IMR-90 (cell line): ENCODE measurements at regions not wholly inside any gene's neighbourhood (a gene's known extent, or its start where the extent isn't known, plus 50 kb on each side); places are given as distances from the start of the nearest gene placed in this dataset.

ENCODE experiments used
- ATAC-seq: fragments of 200-7000 bp; cut with Tn5 transposase; 2 replicates; pipeline ENCODE4 v1.9.1; 2020; ENCODE audit warnings: low read depth, mild to moderate bottlenecking, moderate library complexity
- BruUV-seq: library from RNA; stranded (reverse); fragments of 400-500 nt; replicated peaks from 2 replicates; lab custom pipeline; 2021; lab: Mats Ljungman, UMichigan
- CTCF ChIA-PET: fragments of 300-600 bp; formaldehyde crosslinking; extraction: SDS; loops from one replicate; lab custom pipeline; 2021; ENCODE audit warnings: antibody characterized with exemption; lab: Yijun Ruan, JAX
- POLR2A ChIA-PET: fragments of 300-600 bp; sonication (Branson Sonifier 250); formaldehyde crosslinking; loops from one replicate; lab custom pipeline; 2022; ENCODE audit warnings: antibody characterized with exemption; ENCODE audit not compliant: unreplicated experiment; lab: Charles Lee
- DNase-seq: peaks from one replicate; pipeline ENCODE4 v3.0.0; 2013
- H2AFZ ChIP-seq: replicated peaks from 2 replicates; pipeline ENCODE3; 2013; ENCODE audit warnings: low read length, mild to moderate bottlenecking; ENCODE audit not compliant: poor library complexity
- H2AK5ac ChIP-seq: 2 replicates; pipeline ENCODE4 v1.6.1; 2013; ENCODE audit warnings: low read depth, low read length, inconsistent platforms
- H2AK9ac ChIP-seq: replicated peaks from 2 replicates; pipeline ENCODE3; 2013; ENCODE audit warnings: mild to moderate bottlenecking, low read depth, low read length, moderate library complexity; ENCODE audit not compliant: poor library complexity
- H2BK120ac ChIP-seq: 2 replicates; pipeline ENCODE4 v1.6.1; 2013; ENCODE audit warnings: low read depth, low read length, inconsistent platforms
- H2BK15ac ChIP-seq: 3 replicates; pipeline ENCODE4 v1.6.1; 2013; ENCODE audit warnings: low read depth, low read length, inconsistent platforms
- H2BK20ac ChIP-seq: 2 replicates; pipeline ENCODE4 v1.6.1; 2013; ENCODE audit warnings: low read depth, mild to moderate bottlenecking, inconsistent platforms, low read length, moderate library complexity
- H2BK5ac ChIP-seq: 2 replicates; pipeline ENCODE4 v1.6.1; 2013; ENCODE audit warnings: mild to moderate bottlenecking, low read depth, low read length, inconsistent platforms; ENCODE audit not compliant: poor library complexity, severe bottlenecking
- H3K14ac ChIP-seq: replicated peaks from 2 replicates; pipeline ENCODE4 v1.6.1; 2013; ENCODE audit warnings: low read depth, low read length, inconsistent platforms
- H3K18ac ChIP-seq: 2 replicates; pipeline ENCODE4 v1.6.1; 2013; ENCODE audit warnings: low read depth, low read length, control low read depth
- H3K23ac ChIP-seq: 2 replicates; pipeline ENCODE4 v1.6.1; 2013; ENCODE audit warnings: low read depth, low read length, inconsistent platforms
- H3K27ac ChIP-seq: 2 replicates; pipeline ENCODE4 v1.5.1; 2013; ENCODE audit warnings: mild to moderate bottlenecking, control low read depth, low read length; ENCODE audit not compliant: insufficient read depth
- H3K27me3 ChIP-seq: 2 replicates; pipeline ENCODE4 v1.6.1; 2013; ENCODE audit warnings: low read length; ENCODE audit not compliant: control insufficient read depth, insufficient read depth
- H3K36me3 ChIP-seq: 2 replicates; pipeline ENCODE4 v1.6.1; 2013; ENCODE audit warnings: low read length, mixed read lengths; ENCODE audit not compliant: control insufficient read depth, insufficient read depth
- H3K4ac ChIP-seq: 2 replicates; pipeline ENCODE4 v1.6.1; 2013; ENCODE audit warnings: low read depth, low read length, inconsistent platforms
- H3K4me1 ChIP-seq: 2 replicates; pipeline ENCODE4 v1.6.1; 2013; ENCODE audit warnings: low read length, mixed read lengths; ENCODE audit not compliant: control insufficient read depth, insufficient read depth
- H3K4me2 ChIP-seq: 2 replicates; pipeline ENCODE4 v1.6.1; 2013; ENCODE audit warnings: low read depth, mild to moderate bottlenecking, control low read depth, low read length, moderate library complexity
- H3K4me3 ChIP-seq: 2 replicates; pipeline ENCODE4 v1.5.1; 2013; ENCODE audit warnings: low read depth, mild to moderate bottlenecking, control low read depth, low read length, moderate library complexity; ENCODE audit not compliant: insufficient read depth
- H3K56ac ChIP-seq: 2 replicates; pipeline ENCODE4 v1.6.1; 2013; ENCODE audit warnings: low read length, inconsistent platforms; ENCODE audit not compliant: insufficient read depth; ENCODE audit errors: extremely low read depth
- H3K79me1 ChIP-seq, 2 experiments: 2 replicates each; pipeline ENCODE4 v1.6.1; 2013; ENCODE audit warnings: low read length in 2 of 2, inconsistent platforms in 1 of 2, low read depth in 1 of 2
- H3K9ac ChIP-seq: 2 replicates; pipeline ENCODE4 v1.6.1; 2013; ENCODE audit warnings: low read depth, low read length, control low read depth
- H3K9me1 ChIP-seq: 2 replicates; pipeline ENCODE4 v1.6.1; 2013; ENCODE audit warnings: low read length, inconsistent platforms; ENCODE audit not compliant: insufficient read depth
- H3K9me3 ChIP-seq: 2 replicates; pipeline ENCODE4 v1.6.1; 2013; ENCODE audit warnings: low read length; ENCODE audit not compliant: control insufficient read depth, insufficient read depth
- H4K20me1 ChIP-seq: 2 replicates; pipeline ENCODE4 v1.6.1; 2013; ENCODE audit warnings: low read length, inconsistent platforms; ENCODE audit not compliant: insufficient read depth
- H4K5ac ChIP-seq: 2 replicates; pipeline ENCODE4 v1.6.1; 2013; ENCODE audit warnings: mild to moderate bottlenecking, low read depth, low read length, control low read depth
- H4K8ac ChIP-seq, 2 experiments: 2 replicates each; pipeline ENCODE4 v1.6.1; 2013; ENCODE audit warnings: low read depth in 2 of 2, low read length in 2 of 2, control low read depth in 1 of 2, inconsistent platforms in 1 of 2
- H4K91ac ChIP-seq: 2 replicates; pipeline ENCODE4 v1.6.1; 2013; ENCODE audit warnings: low read depth, low read length, inconsistent platforms; ENCODE audit not compliant: insufficient read depth
- BHLHE40 ChIP-seq: fragments of 150-350 bp; IDR thresholded peaks from 2 replicates; pipeline ENCODE4 v1.6.1; 2016; ENCODE audit warnings: mild to moderate bottlenecking, low read depth, low read length
- CEBPB ChIP-seq: IDR thresholded peaks from 2 replicates; pipeline ENCODE4 v1.6.1; 2012; ENCODE audit warnings: low read depth, low read length, improper control_type of control experiment
- CTCF ChIP-seq: conservative IDR thresholded peaks from 2 replicates; pipeline ENCODE4 v1.5.1; 2012; ENCODE audit warnings: mild to moderate bottlenecking, low read depth, low read length, improper control_type of control experiment
- ELK1 ChIP-seq: fragments of 150-350 bp; IDR thresholded peaks from 2 replicates; pipeline ENCODE4 v1.6.1; 2016; ENCODE audit warnings: low read depth, mild to moderate bottlenecking, low read length, moderate library complexity, borderline replicate concordance
- FOS ChIP-seq: fragments of 150-350 bp; IDR thresholded peaks from 2 replicates; pipeline ENCODE4 v1.6.1; 2016; ENCODE audit warnings: low read depth, low read length
- MAFK ChIP-seq: IDR thresholded peaks from 2 replicates; pipeline ENCODE4 v1.6.1; 2012; ENCODE audit warnings: low read depth, low read length, improper control_type of control experiment
- MAZ ChIP-seq: IDR thresholded peaks from 2 replicates; pipeline ENCODE4 v1.6.1; 2012; ENCODE audit warnings: low read depth, mild to moderate bottlenecking, low read length, improper control_type of control experiment, moderate library complexity, borderline replicate concordance
- MXI1 ChIP-seq: IDR thresholded peaks from 2 replicates; pipeline ENCODE4 v1.6.1; 2012; ENCODE audit warnings: low read depth, mild to moderate bottlenecking, low read length, moderate library complexity, borderline replicate concordance
- NFE2L2 ChIP-seq: fragments of 150-350 bp; IDR thresholded peaks from 2 replicates; pipeline ENCODE4 v1.6.1; 2016; ENCODE audit warnings: low read depth, mild to moderate bottlenecking, low read length
- POLR2A ChIP-seq: IDR thresholded peaks from 2 replicates; pipeline ENCODE4 v1.6.1; 2012; ENCODE audit warnings: mild to moderate bottlenecking, low read depth, low read length
- RAD21 ChIP-seq: IDR thresholded peaks from 2 replicates; pipeline ENCODE4 v1.6.1; 2012; ENCODE audit warnings: low read length, improper control_type of control experiment
- RCOR1 ChIP-seq: IDR thresholded peaks from 2 replicates; pipeline ENCODE4 v1.6.1; 2012; ENCODE audit warnings: mild to moderate bottlenecking, low read length, improper control_type of control experiment; ENCODE audit not compliant: insufficient replicate concordance
- RFX5 ChIP-seq: IDR thresholded peaks from 2 replicates; pipeline ENCODE4 v1.8.0; 2012; ENCODE audit warnings: low read depth, mild to moderate bottlenecking, low read length, moderate library complexity
- SMC3 ChIP-seq: fragments of 150-350 bp; IDR thresholded peaks from 2 replicates; pipeline ENCODE4 v1.6.1; 2016; ENCODE audit warnings: low read depth, mild to moderate bottlenecking, antibody characterized with exemption, low read length, moderate library complexity
- USF2 ChIP-seq: fragments of 150-350 bp; IDR thresholded peaks from 2 replicates; pipeline ENCODE4 v1.6.1; 2017; ENCODE audit warnings: mild to moderate bottlenecking, antibody characterized with exemption, low read length, low read depth
- WGBS, 2 experiments: methylation state at CpG; one replicate each; pipeline versions ENCODE4 v1.1.5 to v1.1.7; 2013; ENCODE audit warnings: missing lambda C conversion rate in 2 of 2; ENCODE audit not compliant: insufficient read length in 1 of 2; ENCODE audit errors: extremely low coverage in 2 of 2; 5-methylcytosine and 5-hydroxymethylcytosine counted together
- dilution Hi-C: fragments of 300-500 bp; cut with HindIII; formaldehyde crosslinking; loops from one replicate; pipeline ENCODE4 v1.14.3; 2018; ENCODE audit warnings: low sequenced_read_pairs; ENCODE audit not compliant: unreplicated experiment
- in situ Hi-C: fragments of 300-500 bp; cut with MboI; formaldehyde crosslinking; loops from 3 replicates; pipeline ENCODE4 v1.14.3; 2019; ENCODE audit warnings: low sequenced_read_pairs, inconsistent platforms, mixed read lengths
- intact Hi-C: fragments of 100-400 bp; cut with micrococcal nuclease; formaldehyde crosslinking; loops from 2 replicates; pipeline ENCODE4 v1.10.0; 2022

- Histone ChIP-seq H2BK120ac (no peak overlapping the region), H3K4me1 (no peaks in the 10 kb centered on the region), H3K27me3 (no peaks in the 10 kb centered on the region), H4K8ac (no peak overlapping the region), H3K9ac (no peak overlapping the region), H3K36me3 (no peaks in the 10 kb centered on the region), H3K18ac (no peak overlapping the region), H2AK9ac (no peak overlapping the region), H2BK20ac (no peak overlapping the region), H4K5ac (no peak overlapping the region), H3K23ac (no peak overlapping the region), H4K20me1 (no peaks in the 10 kb centered on the region), H3K9me3 (no peaks in the 10 kb centered on the region; the same call in 1 of the 2 replicates), H3K79me1 (no peaks in the 10 kb centered on the region), H3K4me3 (no peak overlapping the region), H2BK15ac (no peak overlapping the region), H2BK5ac (no peak overlapping the region), H3K4ac (no peak overlapping the region), H3K14ac (no peak overlapping the region), H2AK5ac (no peak overlapping the region), H3K9me1 (no peaks in the 10 kb centered on the region), H3K27ac (no peak overlapping the region), H2AFZ (no peak overlapping the region), H3K4me2 (no peak overlapping the region), H4K91ac (no peak overlapping the region), H3K56ac (no peak overlapping the region)
- in situ Hi-C loops, result no loop called here
- WGBS, 2 experiments, result no CpG with 5 or more reads among the region's 5 CpGs
- ATAC-seq (no peak), DNase-seq (no peak)
- TF ChIP-seq BHLHE40 (no peak), ELK1 (no peak), POLR2A (no peak), RFX5 (no peak), CEBPB (no peak), FOS (no peak), RCOR1 (no peak), NFE2L2 (no peak), SMC3 (no peak), USF2 (no peak), CTCF (no peak), MXI1 (no peak), RAD21 (no peak), MAZ (no peak), MAFK (no peak)
- no TSS peak for BruUV-seq
- POLR2A ChIA-PET, result no interaction called here
- intact Hi-C loops, result no loop called here
- dilution Hi-C loops, result no loop called here
- CTCF ChIA-PET, result no interaction called here
Measured at GRCh38 chr3:144455841-144456440, 484.3 kb downstream of the DIPK2A start.
